ENCODE measurements at regions not wholly inside any gene's neighbourhood (a gene's known extent, or its start where the extent isn't known, plus 50 kb on each side); places are given as distances from the start of the nearest gene placed in this dataset.

DNA sequence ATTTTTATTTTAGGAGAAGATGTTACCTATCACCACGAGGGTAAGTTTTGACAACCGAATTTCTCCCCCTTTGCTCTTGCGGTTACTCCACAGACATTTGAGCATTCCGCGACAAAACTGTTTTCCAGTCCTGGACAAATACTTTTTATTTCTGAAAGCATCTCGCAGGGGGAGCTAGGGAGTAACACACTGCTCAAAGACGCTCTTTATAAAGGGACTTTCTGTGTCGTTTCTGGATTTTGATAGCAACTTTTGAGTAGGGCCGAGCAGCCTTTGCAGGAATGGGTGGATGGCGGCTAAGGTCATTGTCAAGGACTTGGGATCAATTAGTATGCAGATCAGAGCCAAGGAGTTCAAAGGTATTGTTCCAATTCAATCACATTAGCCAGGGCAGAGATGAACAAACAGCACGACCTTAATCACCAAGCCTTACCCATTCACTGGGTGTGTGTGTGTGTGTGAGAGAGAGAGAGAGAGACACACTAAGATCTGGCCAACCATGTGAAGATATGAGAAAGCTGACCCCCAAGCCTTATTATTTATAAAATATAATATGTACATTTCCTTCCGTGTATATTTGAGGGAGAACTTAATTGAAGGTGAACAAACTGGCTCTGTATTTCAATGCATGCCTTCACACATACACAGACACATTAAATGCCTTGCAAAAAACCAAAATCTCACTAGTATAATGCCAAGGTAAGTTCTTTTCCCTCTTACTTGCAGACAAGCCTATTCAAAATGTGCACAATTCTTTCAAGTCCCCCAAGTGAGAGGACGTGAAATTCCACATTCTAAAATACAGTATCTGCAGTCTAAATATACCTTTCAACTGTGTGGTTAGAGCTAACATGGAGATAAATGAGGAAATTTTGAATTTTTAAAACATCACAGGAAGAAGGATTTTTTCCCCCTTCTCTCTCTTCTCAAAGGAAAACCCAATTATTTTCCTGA lies 613.8 kb downstream of the VRK1 start:
- Histone ChIP-seq H3K36me3 (ENCODE audit: insufficient read depth, low read length) (no peaks in the 10 kb centered on the region), H3K4me1 (ENCODE audit: control insufficient read depth, insufficient read depth, low read length) (no peaks in the 10 kb centered on the region), H3K27me3 (ENCODE audit: control insufficient read depth, insufficient read depth, low read length) (no peaks in the 10 kb centered on the region), H3K9me3 (replicated peaks; ENCODE audit: low read length) (peaks cover 5% of the 10 kb centered on the region), H3K4me2 (ENCODE audit: low read length) (no peak overlapping the region), H3K9ac (ENCODE audit: low read depth, low read length) (no peak overlapping the region), H3K4me3 (ENCODE audit: low read length) (no peak overlapping the region)

DNA sequence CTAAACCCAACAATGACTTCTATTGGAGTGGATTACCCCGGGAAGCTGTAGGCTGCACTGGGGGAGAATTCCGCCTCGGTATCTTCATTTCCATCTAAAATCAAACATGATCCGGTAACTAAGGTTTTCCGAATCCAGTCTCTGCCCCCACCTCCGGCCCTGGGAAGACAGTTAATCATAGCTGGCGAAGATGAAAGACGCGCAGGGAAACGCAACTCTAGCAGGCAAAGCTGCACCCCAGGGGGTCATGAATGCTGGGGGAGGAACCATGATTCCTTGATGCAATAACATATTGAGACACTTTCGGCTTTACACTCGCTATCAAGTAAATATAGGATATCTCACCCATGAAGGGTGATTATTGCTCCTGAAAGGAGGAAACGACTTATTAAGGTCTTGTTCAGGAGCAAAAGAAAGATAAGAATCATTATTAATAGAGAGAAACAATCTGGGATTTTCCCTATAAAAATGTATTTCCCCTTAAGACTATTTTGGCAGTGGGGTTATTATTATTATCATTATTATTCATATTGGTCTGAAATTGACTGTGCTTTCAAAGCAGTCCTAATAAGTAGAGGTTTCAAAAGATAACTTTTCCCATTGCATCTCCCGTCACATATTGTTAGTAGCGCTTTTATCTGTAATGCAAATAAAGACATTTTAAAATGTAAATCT lies 614.9 kb downstream of the VRK1 start:
- Histone ChIP-seq H3K4me3 (ENCODE audit: low read length) (no peak overlapping the region), H3K27me3 (ENCODE audit: control insufficient read depth, insufficient read depth, low read length) (no peaks in the 10 kb centered on the region)

DNA sequence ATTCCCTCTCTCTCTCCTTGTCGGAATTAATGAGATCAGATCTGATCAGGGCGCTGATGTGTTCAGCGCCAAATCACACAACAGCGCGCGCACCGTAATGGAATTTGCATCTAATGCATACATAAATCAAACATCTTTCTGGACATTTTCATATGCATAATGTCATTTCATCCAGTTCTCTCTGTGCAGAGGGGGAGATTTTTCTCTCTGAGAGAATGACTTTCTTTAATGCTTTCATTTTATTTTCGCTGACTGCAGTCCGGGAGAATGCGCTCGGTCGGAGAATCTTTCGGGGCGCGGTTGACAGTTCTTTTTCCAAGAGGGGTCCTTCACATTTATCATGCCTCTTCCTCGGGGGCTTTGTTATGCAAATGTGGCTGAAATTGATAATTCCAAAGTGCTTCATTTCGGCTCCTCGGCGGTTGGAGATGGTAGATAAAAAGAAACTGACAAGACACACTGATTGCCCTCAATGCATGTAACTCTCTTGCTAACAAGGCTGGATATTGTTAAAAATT lies 615.9 kb downstream of the VRK1 start:
- Histone ChIP-seq H3K27me3 (ENCODE audit: control insufficient read depth, insufficient read depth, low read length) (no peaks in the 10 kb centered on the region), H3K4me1 (ENCODE audit: control insufficient read depth, insufficient read depth, low read length) (no peaks in the 10 kb centered on the region), H3K9ac (ENCODE audit: low read depth, low read length) (no peak overlapping the region), H3K36me3 (ENCODE audit: insufficient read depth, low read length) (no peaks in the 10 kb centered on the region), H3K4me2 (ENCODE audit: low read length) (no peak overlapping the region), H3K4me3 (ENCODE audit: low read length) (no peak overlapping the region), H3K9me3 (replicated peaks; ENCODE audit: low read length) (peaks cover 14% of the 10 kb centered on the region)

More for the DNA sequence above, 614.9 kb downstream of the VRK1 start:
- Histone ChIP-seq H3K4me2 (ENCODE audit: low read length) (no peak overlapping the region), H3K4me1 (ENCODE audit: control insufficient read depth, insufficient read depth, low read length) (no peaks in the 10 kb centered on the region), H3K9me3 (replicated peaks; ENCODE audit: low read length) (peaks cover 10% of the 10 kb centered on the region), H3K36me3 (ENCODE audit: insufficient read depth, low read length) (no peaks in the 10 kb centered on the region), H3K9ac (ENCODE audit: low read depth, low read length) (no peak overlapping the region)

GRCh38 chr14:97413966-97414717 lies 617.0 kb downstream of the VRK1 start:
- H3K36me3 ChIP-seq (ENCODE audit: insufficient read depth, low read length) = no peaks in the 10 kb centered on the region
- H3K4me3 ChIP-seq (ENCODE audit: low read length) = no peak overlapping the region
- no peak overlapping the region for H3K9ac ChIP-seq (ENCODE audit: low read depth, low read length)
- peaks cover 18% of the 10 kb centered on the region for H3K9me3 ChIP-seq (replicated peaks; ENCODE audit: low read length)
- no peaks in the 10 kb centered on the region for H3K27me3 ChIP-seq (ENCODE audit: control insufficient read depth, insufficient read depth, low read length)
- no peak overlapping the region for H3K4me2 ChIP-seq (ENCODE audit: low read length)
- no peaks in the 10 kb centered on the region for H3K4me1 ChIP-seq (ENCODE audit: control insufficient read depth, insufficient read depth, low read length)

- no peak overlapping the region for H3K4me2 ChIP-seq (ENCODE audit: low read length)
- no peak overlapping the region for H3K9ac ChIP-seq (ENCODE audit: low read depth, low read length)
- no peaks in the 10 kb centered on the region for H3K4me1 ChIP-seq (ENCODE audit: control insufficient read depth, insufficient read depth, low read length)
- no peaks in the 10 kb centered on the region for H3K27me3 ChIP-seq (ENCODE audit: control insufficient read depth, insufficient read depth, low read length)
- no peak overlapping the region for H3K4me3 ChIP-seq (ENCODE audit: low read length)
- peaks cover 18% of the 10 kb centered on the region for H3K9me3 ChIP-seq (replicated peaks; ENCODE audit: low read length)
- H3K36me3 ChIP-seq (ENCODE audit: insufficient read depth, low read length) = no peaks in the 10 kb centered on the region
Observed at GRCh38 chr14:97414718-97415098, 617.5 kb downstream of the VRK1 start.

- Histone ChIP-seq H3K4me2 (ENCODE audit: low read length) (no peak overlapping the region), H3K36me3 (ENCODE audit: insufficient read depth, low read length) (no peaks in the 10 kb centered on the region), H3K4me1 (ENCODE audit: control insufficient read depth, insufficient read depth, low read length) (no peaks in the 10 kb centered on the region), H3K4me3 (ENCODE audit: low read length) (no peak overlapping the region), H3K9ac (ENCODE audit: low read depth, low read length) (no peak overlapping the region), H3K9me3 (replicated peaks; ENCODE audit: low read length) (peaks cover 18% of the 10 kb centered on the region), H3K27me3 (ENCODE audit: control insufficient read depth, insufficient read depth, low read length) (no peaks in the 10 kb centered on the region)
Observed at GRCh38 chr14:97415907-97416306, 618.7 kb downstream of the VRK1 start.

DNA sequence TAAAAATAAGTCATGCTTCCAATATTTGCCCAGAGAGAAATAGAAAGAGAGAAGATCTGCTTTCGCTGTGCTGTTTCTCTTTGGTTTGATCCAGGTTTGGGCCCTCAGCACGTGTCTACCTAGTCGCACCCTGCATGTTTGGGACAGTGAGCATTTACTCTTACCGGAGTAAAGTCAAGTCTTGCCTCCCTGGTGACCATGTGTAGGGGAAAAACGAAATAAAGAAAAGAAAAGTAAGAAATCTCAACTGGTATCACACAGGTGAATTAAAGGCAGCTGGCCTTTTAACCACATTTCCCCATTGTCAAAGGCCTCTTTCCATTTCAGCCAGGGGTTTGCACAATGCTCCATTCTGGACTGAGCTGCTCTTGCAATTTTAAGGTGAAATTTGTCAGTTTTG lies 619.4 kb downstream of the VRK1 start:
- no peaks in the 10 kb centered on the region for H3K36me3 ChIP-seq (ENCODE audit: insufficient read depth, low read length)
- no peak overlapping the region for H3K9ac ChIP-seq (ENCODE audit: low read depth, low read length)
- no peak overlapping the region for H3K4me3 ChIP-seq (ENCODE audit: low read length)
- no peaks in the 10 kb centered on the region for H3K27me3 ChIP-seq (ENCODE audit: control insufficient read depth, insufficient read depth, low read length)
- H3K9me3 ChIP-seq (replicated peaks; ENCODE audit: low read length) = peaks cover 18% of the 10 kb centered on the region
- no peak overlapping the region for H3K4me2 ChIP-seq (ENCODE audit: low read length)
- no peaks in the 10 kb centered on the region for H3K4me1 ChIP-seq (ENCODE audit: control insufficient read depth, insufficient read depth, low read length)

- no peak overlapping the region for H3K4me3 ChIP-seq (ENCODE audit: low read length)
- H3K9ac ChIP-seq (ENCODE audit: low read depth, low read length) = no peak overlapping the region
- H3K27me3 ChIP-seq (ENCODE audit: control insufficient read depth, insufficient read depth, low read length) = no peaks in the 10 kb centered on the region
- peaks cover 18% of the 10 kb centered on the region for H3K9me3 ChIP-seq (replicated peaks; ENCODE audit: low read length)
- no peaks in the 10 kb centered on the region for H3K4me1 ChIP-seq (ENCODE audit: control insufficient read depth, insufficient read depth, low read length)
- no peak overlapping the region for H3K4me2 ChIP-seq (ENCODE audit: low read length)
- H3K36me3 ChIP-seq (ENCODE audit: insufficient read depth, low read length) = no peaks in the 10 kb centered on the region
Observed at GRCh38 chr14:97417331-97417730, 620.1 kb downstream of the VRK1 start.

DNA sequence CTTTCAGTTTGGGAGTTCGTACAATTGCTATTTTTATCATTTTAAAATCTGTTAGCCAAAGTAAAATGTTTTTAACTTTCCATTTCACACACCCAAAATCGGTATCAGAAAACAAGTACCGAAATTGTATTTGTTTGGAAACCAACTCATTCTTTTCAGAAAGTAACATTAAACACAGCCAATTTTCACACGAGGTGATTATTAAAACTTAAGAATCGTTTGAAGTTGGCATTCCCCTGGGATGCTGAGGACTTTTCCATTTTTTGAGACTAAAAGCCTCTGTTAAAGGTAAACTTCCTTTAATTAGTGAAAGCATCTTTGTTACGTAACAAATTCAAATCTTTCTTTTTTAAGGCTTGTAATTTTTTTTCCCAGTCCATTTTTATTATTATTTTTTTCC lies 623.0 kb downstream of the VRK1 start:
- Histone ChIP-seq H3K9me3 (replicated peaks; ENCODE audit: low read length) (peaks cover 13% of the 10 kb centered on the region), H3K36me3 (ENCODE audit: insufficient read depth, low read length) (no peaks in the 10 kb centered on the region), H3K4me2 (ENCODE audit: low read length) (no peak overlapping the region), H3K4me1 (ENCODE audit: control insufficient read depth, insufficient read depth, low read length) (no peaks in the 10 kb centered on the region), H3K4me3 (ENCODE audit: low read length) (no peak overlapping the region), H3K27me3 (ENCODE audit: control insufficient read depth, insufficient read depth, low read length) (no peaks in the 10 kb centered on the region), H3K9ac (ENCODE audit: low read depth, low read length) (no peak overlapping the region)

DNA sequence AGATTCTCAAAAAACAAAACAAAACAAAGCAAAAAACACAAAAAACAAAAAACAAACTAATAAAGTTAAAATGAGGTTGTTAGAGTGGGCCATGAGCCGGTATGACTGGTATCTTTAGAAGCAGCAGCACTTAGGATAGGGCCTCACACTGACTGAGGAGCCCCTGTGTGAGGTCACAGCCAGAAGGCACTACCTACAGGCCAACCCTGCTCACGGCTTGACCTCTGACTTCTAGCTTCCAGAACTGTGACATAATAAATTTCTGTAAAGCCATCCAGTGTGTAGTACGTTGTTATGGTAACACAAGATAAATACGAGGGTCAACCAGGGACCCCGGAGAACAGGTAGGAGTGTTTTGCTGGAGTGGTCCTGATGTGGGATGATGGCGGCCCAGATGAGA lies 629.6 kb downstream of the VRK1 start:
- H3K36me3 ChIP-seq (ENCODE audit: insufficient read depth, low read length) = no peaks in the 10 kb centered on the region
- H3K4me2 ChIP-seq (ENCODE audit: low read length) = no peak overlapping the region
- H3K4me1 ChIP-seq (ENCODE audit: control insufficient read depth, insufficient read depth, low read length) = no peaks in the 10 kb centered on the region
- H3K27me3 ChIP-seq (ENCODE audit: control insufficient read depth, insufficient read depth, low read length) = no peaks in the 10 kb centered on the region
- no peak overlapping the region for H3K4me3 ChIP-seq (ENCODE audit: low read length)
- H3K9me3 ChIP-seq (replicated peaks; ENCODE audit: low read length) = peaks cover 13% of the 10 kb centered on the region
- H3K9ac ChIP-seq (ENCODE audit: low read depth, low read length) = no peak overlapping the region

GRCh38 chr14:97428808-97429440 lies 631.7 kb downstream of the VRK1 start:
- H3K27me3 ChIP-seq (ENCODE audit: control insufficient read depth, insufficient read depth, low read length) = no peaks in the 10 kb centered on the region

More at GRCh38 chr14:97428808-97429440, 631.7 kb downstream of the VRK1 start:
- H3K4me3 ChIP-seq (ENCODE audit: low read length) = no peak overlapping the region
- peaks cover 13% of the 10 kb centered on the region for H3K9me3 ChIP-seq (replicated peaks; ENCODE audit: low read length)
- no peaks in the 10 kb centered on the region for H3K4me1 ChIP-seq (ENCODE audit: control insufficient read depth, insufficient read depth, low read length)
- H3K36me3 ChIP-seq (ENCODE audit: insufficient read depth, low read length) = no peaks in the 10 kb centered on the region
- no peak overlapping the region for H3K4me2 ChIP-seq (ENCODE audit: low read length)
- H3K9ac ChIP-seq (ENCODE audit: low read depth, low read length) = no peak overlapping the region

Measured in skeletal muscle satellite cell (primary cell).